Neuronal stem cell (in vitro differentiated cells): ENCODE measurements at regions not wholly inside any gene's neighbourhood (a gene's known extent, or its start where the extent isn't known, plus 50 kb on each side); places are given as distances from the start of the nearest gene placed in this dataset.
"Not testable (repeated sequence)": the region's sequence is repeated elsewhere in the genome, so short reads cannot be mapped to it uniquely, and the experiment has no call there.

ENCODE experiments used
- DNase-seq: peaks from one replicate; pipeline ENCODE4 v3.0.0-alpha.2; 2013; ENCODE audit warnings: low spot score
- H2AFZ ChIP-seq: one replicate; pipeline ENCODE4 v1.6.1; 2013; ENCODE audit warnings: mild to moderate bottlenecking, low read length, inconsistent platforms
- H2AK5ac ChIP-seq: 2 replicates; pipeline ENCODE4 v1.6.1; 2013; ENCODE audit warnings: low read depth, mild to moderate bottlenecking, inconsistent platforms, low read length, moderate library complexity, mixed read lengths
- H2BK120ac ChIP-seq: 2 replicates; pipeline ENCODE4 v1.6.1; 2013; ENCODE audit warnings: low read depth, mild to moderate bottlenecking, inconsistent platforms, low read length, moderate library complexity, mixed read lengths
- H2BK12ac ChIP-seq: one replicate; pipeline ENCODE4 v1.6.1; 2013; ENCODE audit warnings: low read length, inconsistent platforms
- H2BK15ac ChIP-seq: 2 replicates; pipeline ENCODE4 v1.6.1; 2013; ENCODE audit warnings: mild to moderate bottlenecking, low read length, inconsistent platforms, mixed read lengths
- H2BK5ac ChIP-seq: one replicate; pipeline ENCODE4 v1.6.1; 2013; ENCODE audit warnings: inconsistent platforms, mild to moderate bottlenecking, low read length, moderate library complexity
- H3K14ac ChIP-seq: one replicate; pipeline ENCODE4 v1.6.1; 2013; ENCODE audit warnings: low read length, inconsistent platforms
- H3K18ac ChIP-seq: 2 replicates; pipeline ENCODE4 v1.6.1; 2013; ENCODE audit warnings: low read length, inconsistent platforms
- H3K23ac ChIP-seq: 2 replicates; pipeline ENCODE4 v1.6.1; 2013; ENCODE audit warnings: low read depth, mild to moderate bottlenecking, mixed read lengths, low read length, inconsistent platforms; ENCODE audit not compliant: poor library complexity
- H3K27ac ChIP-seq: replicated peaks from 3 replicates; pipeline ENCODE4 v1.5.1; 2013; ENCODE audit warnings: low read length, inconsistent platforms
- H3K27me3 ChIP-seq, 3 experiments: 2 replicates each; pipeline ENCODE4 v1.6.1; 2013; ENCODE audit warnings: low read length in 3 of 3, mild to moderate bottlenecking in 2 of 3, inconsistent platforms in 1 of 3, low read depth in 1 of 3, mixed read lengths in 1 of 3, moderate library complexity in 1 of 3; ENCODE audit not compliant: control insufficient read depth in 3 of 3, insufficient read depth in 3 of 3
- H3K36me3 ChIP-seq, 2 donors: replicated peaks in 1 of 2; 2 replicates each; pipeline ENCODE4 v1.6.1; 2013; ENCODE audit warnings: low read length in 2 of 2; ENCODE audit not compliant: control insufficient read depth in 2 of 2, insufficient read depth in 2 of 2
- H3K4ac ChIP-seq: 2 replicates; pipeline ENCODE4 v1.6.1; 2013; ENCODE audit warnings: inconsistent platforms, mild to moderate bottlenecking, low read length, moderate library complexity
- H3K4me1 ChIP-seq, 2 donors: 1 replicate in 1 of 2; 2 replicates in 1 of 2; pipeline ENCODE4 v1.6.1; 2013; ENCODE audit warnings: low read length in 2 of 2, low read depth in 1 of 2; ENCODE audit not compliant: control insufficient read depth in 2 of 2, insufficient read depth in 1 of 2
- H3K4me2 ChIP-seq: one replicate; pipeline ENCODE4 v1.6.1; 2013; ENCODE audit warnings: mild to moderate bottlenecking, low read length, inconsistent platforms; ENCODE audit not compliant: insufficient read depth, poor library complexity, severe bottlenecking
- H3K4me3 ChIP-seq, 2 donors: 2 replicates each; pipeline ENCODE4 v1.5.1; 2013; ENCODE audit warnings: low read length in 2 of 2, mild to moderate bottlenecking in 2 of 2, inconsistent platforms in 1 of 2, moderate library complexity in 1 of 2
- H3K79me1 ChIP-seq: one replicate; pipeline ENCODE4 v1.6.1; 2013; ENCODE audit warnings: low read depth, mild to moderate bottlenecking, inconsistent platforms, low read length, moderate library complexity
- H3K9ac ChIP-seq: one replicate; pipeline ENCODE4 v1.6.1; 2013; ENCODE audit warnings: mild to moderate bottlenecking, low read depth, low read length, inconsistent platforms; ENCODE audit not compliant: poor library complexity
- H3K9me3 ChIP-seq, 2 donors: replicated peaks in 1 of 2; 2 replicates each; pipeline versions ENCODE3 to v1.6.1; 2013; ENCODE audit warnings: low read length in 2 of 2, mild to moderate bottlenecking in 2 of 2, inconsistent platforms in 1 of 2, low read depth in 1 of 2, mixed read lengths in 1 of 2, moderate library complexity in 1 of 2; ENCODE audit not compliant: control insufficient read depth in 2 of 2, insufficient read depth in 1 of 2
- H4K8ac ChIP-seq: one replicate; pipeline ENCODE4 v1.6.1; 2013; ENCODE audit warnings: low read depth, mild to moderate bottlenecking, inconsistent platforms, low read length, moderate library complexity
- H4K91ac ChIP-seq: one replicate; pipeline ENCODE4 v1.6.1; 2013; ENCODE audit warnings: low read length, low read depth, mild to moderate bottlenecking, inconsistent platforms; ENCODE audit not compliant: poor library complexity
- WGBS, 2 donors: extraction: QIAGEN DNeasy Blood & Tissue Kit; methylation state at CpG; one replicate each; pipeline ENCODE4 v1.1.7; 2013; ENCODE audit warnings: missing lambda C conversion rate in 2 of 2, mixed read lengths in 1 of 2; ENCODE audit not compliant: insufficient read length in 2 of 2, insufficient replicate concordance in 1 of 2; ENCODE audit errors: extremely low coverage in 2 of 2; 5-methylcytosine and 5-hydroxymethylcytosine counted together

DNA sequence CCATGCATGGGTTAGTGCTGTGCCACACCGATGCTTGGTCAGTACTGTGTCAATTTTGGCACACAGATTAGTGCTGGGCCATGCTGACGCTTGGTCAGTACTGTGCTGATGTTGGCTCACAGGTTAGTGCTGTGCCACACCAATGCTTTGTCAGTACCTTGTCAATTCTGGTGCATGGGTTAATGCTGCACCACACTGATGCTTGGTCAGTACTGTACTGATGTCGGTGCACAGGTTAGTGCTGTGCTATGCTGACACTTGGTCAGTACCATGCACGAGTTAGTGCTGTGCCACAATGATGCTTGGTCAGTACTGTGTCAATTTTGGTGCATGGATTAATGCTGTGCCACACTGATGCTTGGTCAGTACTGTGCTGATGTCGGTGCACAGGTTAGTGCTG is 103.0 kb downstream of the NPIPB11 start:
- H3K36me3 ChIP-seq: no peaks in the 10 kb centered on the region

DNA sequence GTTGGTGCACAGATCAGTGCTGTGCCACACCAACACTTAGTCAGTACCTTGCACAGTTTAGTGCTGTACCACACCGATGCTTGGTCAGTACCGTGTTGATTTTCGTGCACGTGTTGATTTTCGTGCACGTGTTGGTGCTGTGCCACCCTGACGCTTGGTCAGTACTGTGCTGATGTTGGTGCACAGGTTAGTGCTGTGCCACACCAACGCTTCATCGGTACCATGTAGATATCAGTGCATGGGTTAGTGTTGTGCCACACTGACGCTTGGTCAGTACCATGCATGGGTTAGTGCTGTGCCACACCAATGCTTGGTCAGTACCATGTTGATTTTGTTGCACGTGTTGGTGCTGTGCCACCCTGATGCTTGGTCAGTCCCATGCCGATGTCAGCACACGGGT is 103.5 kb downstream of the NPIPB11 start:
- H3K79me1 ChIP-seq: no peaks in the 10 kb centered on the region
- H3K18ac ChIP-seq: no peak overlapping the region
- H3K14ac ChIP-seq: peak overlapping the region; percentile 14
- H3K27me3 ChIP-seq: no peaks in the 10 kb centered on the region
- no peak overlapping the region for H3K4me2 ChIP-seq
- peak overlapping the region; percentile 34 for H4K91ac ChIP-seq
- H3K9me3 ChIP-seq: no peaks in the 10 kb centered on the region
- no peak overlapping the region for H2BK5ac ChIP-seq
- no peak overlapping the region for H2BK120ac ChIP-seq
- H3K4me1 ChIP-seq: peaks cover 2 to 3% of the 10 kb centered on the region in 2 donors
- WGBS, 2 donors: no CpG with 5 or more reads among the region's 13 CpGs
- H3K4me3 ChIP-seq: no peak overlapping the region
- no peak overlapping the region for H2BK15ac ChIP-seq
- H3K9ac ChIP-seq: no peak overlapping the region
- no peaks in the 10 kb centered on the region for H3K36me3 ChIP-seq
- no peak for DNase-seq
- no peak overlapping the region for H2BK12ac ChIP-seq
- no peak overlapping the region for H2AFZ ChIP-seq
- H3K27ac ChIP-seq: no peak overlapping the region
- no peak overlapping the region for H2AK5ac ChIP-seq
- H3K23ac ChIP-seq: no peak overlapping the region
- H3K4ac ChIP-seq: no peak overlapping the region
- H4K8ac ChIP-seq: no peak overlapping the region

More for the DNA sequence above, 103.0 kb downstream of the NPIPB11 start:
- H2AK5ac ChIP-seq: no peak overlapping the region
- H3K4me2 ChIP-seq: no peak overlapping the region
- H2BK120ac ChIP-seq: no peak overlapping the region
- no peaks in the 10 kb centered on the region for H3K9me3 ChIP-seq
- H3K14ac ChIP-seq: no peak overlapping the region
- H4K91ac ChIP-seq: peak overlapping the region; percentile 34
- peak overlapping the region; percentile 28 for H2BK15ac ChIP-seq
- H3K27ac ChIP-seq: no peak overlapping the region
- peak overlapping the region; percentile 87 for H4K8ac ChIP-seq
- no peak overlapping the region for H3K9ac ChIP-seq
- H2BK5ac ChIP-seq: no peak overlapping the region
- peaks cover 2 to 3% of the 10 kb centered on the region in 2 donors for H3K4me1 ChIP-seq
- no CpG with 5 or more reads among the region's 5 CpGs for WGBS, 2 donors
- H3K4ac ChIP-seq: no peak overlapping the region
- no peak overlapping the region for H3K18ac ChIP-seq
- no peaks in the 10 kb centered on the region for H3K79me1 ChIP-seq
- no peak overlapping the region for H3K23ac ChIP-seq
- peak overlapping the region; percentile 50 for H2BK12ac ChIP-seq
- H2AFZ ChIP-seq: no peak overlapping the region
- no peak overlapping the region for H3K4me3 ChIP-seq
- no peak for DNase-seq
- H3K27me3 ChIP-seq: no peaks in the 10 kb centered on the region

- not testable (repeated sequence) for H2AFZ ChIP-seq, H2BK12ac ChIP-seq, H3K9me3 ChIP-seq, H3K4me3 ChIP-seq, H3K4ac ChIP-seq, H3K23ac ChIP-seq, H3K27me3 ChIP-seq, H3K14ac ChIP-seq, H4K8ac ChIP-seq, H3K36me3 ChIP-seq, H3K4me2 ChIP-seq, H4K91ac ChIP-seq, H3K79me1 ChIP-seq, H3K4me1 ChIP-seq, H2BK5ac ChIP-seq, H2BK120ac ChIP-seq, H2AK5ac ChIP-seq, H2BK15ac ChIP-seq, H3K18ac ChIP-seq, DNase-seq, H3K9ac ChIP-seq, H3K27ac ChIP-seq
- no CpG with 5 or more reads among the region's 20 CpGs for WGBS, 2 donors
Observed at GRCh38 chr16:29302433-29302832, 104.1 kb downstream of the NPIPB11 start.

GRCh38 chr16:29301662-29302285 is 104.7 kb downstream of the NPIPB11 start:
- not testable (repeated sequence) for H3K79me1 ChIP-seq, H3K36me3 ChIP-seq, H2BK12ac ChIP-seq, H3K4me1 ChIP-seq, H2BK120ac ChIP-seq, H4K91ac ChIP-seq, H3K18ac ChIP-seq, H3K9ac ChIP-seq, H4K8ac ChIP-seq, H3K4me3 ChIP-seq, H3K27me3 ChIP-seq, H3K4me2 ChIP-seq, H2BK5ac ChIP-seq, H2AFZ ChIP-seq, H3K4ac ChIP-seq, H2AK5ac ChIP-seq, DNase-seq, H3K9me3 ChIP-seq, H3K27ac ChIP-seq
- H2BK15ac ChIP-seq: peak overlapping the region; percentile 14
- no CpG with 5 or more reads among the region's 15 CpGs for WGBS, 2 donors
- peak overlapping the region; percentile 9 for H3K23ac ChIP-seq
- H3K14ac ChIP-seq: peak overlapping the region; percentile 15
